ENCODE measurements at regions not wholly inside any gene's neighbourhood (a gene's known extent, or its start where the extent isn't known, plus 50 kb on each side); places are given as distances from the start of the nearest gene placed in this dataset.

DNA sequence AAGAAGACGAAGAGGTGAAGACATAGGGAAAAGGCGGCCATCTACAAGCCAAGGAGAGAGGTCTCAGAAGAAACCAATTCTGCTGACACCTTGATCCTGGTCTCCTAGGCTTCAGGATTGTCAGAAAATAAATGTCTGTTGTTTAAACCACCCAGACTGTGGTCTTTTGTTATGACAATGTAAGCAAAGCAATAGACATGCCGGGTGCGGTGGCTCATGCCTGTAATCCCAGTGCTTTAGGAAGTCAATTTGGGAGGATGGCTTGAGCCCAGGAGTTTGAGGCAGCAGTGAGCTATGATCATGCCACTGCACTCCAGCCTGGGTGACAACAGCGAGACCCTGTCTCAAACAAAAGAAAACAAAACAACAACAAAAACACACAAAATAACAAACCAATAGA lies 64.4 kb downstream of the HAPSTR1 start:
- TF ChIP-seq, protein P1, sequence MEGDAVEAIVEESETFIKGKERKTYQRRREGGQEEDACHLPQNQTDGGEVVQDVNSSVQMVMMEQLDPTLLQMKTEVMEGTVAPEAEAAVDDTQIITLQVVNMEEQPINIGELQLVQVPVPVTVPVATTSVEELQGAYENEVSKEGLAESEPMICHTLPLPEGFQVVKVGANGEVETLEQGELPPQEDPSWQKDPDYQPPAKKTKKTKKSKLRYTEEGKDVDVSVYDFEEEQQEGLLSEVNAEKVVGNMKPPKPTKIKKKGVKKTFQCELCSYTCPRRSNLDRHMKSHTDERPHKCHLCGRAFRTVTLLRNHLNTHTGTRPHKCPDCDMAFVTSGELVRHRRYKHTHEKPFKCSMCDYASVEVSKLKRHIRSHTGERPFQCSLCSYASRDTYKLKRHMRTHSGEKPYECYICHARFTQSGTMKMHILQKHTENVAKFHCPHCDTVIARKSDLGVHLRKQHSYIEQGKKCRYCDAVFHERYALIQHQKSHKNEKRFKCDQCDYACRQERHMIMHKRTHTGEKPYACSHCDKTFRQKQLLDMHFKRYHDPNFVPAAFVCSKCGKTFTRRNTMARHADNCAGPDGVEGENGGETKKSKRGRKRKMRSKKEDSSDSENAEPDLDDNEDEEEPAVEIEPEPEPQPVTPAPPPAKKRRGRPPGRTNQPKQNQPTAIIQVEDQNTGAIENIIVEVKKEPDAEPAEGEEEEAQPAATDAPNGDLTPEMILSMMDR (IDR thresholded peaks at IDR 0.05; ENCODE audit: low read length), result no peak
- TF ChIP-seq EZH2phosphoT487 (IDR thresholded peaks at IDR 0.05; ENCODE audit: low read length), result no peak
